IMR-90 (cell line): ENCODE measurements at regions not wholly inside any gene's neighbourhood (a gene's known extent, or its start where the extent isn't known, plus 50 kb on each side); places are given as distances from the start of the nearest gene placed in this dataset.
"Not testable (repeated sequence)": the region's sequence is repeated elsewhere in the genome, so short reads cannot be mapped to it uniquely, and the experiment has no call there.

Experiments used
- ATAC-seq: fragments of 200-7000 bp; cut with Tn5 transposase; 2 replicates; pipeline ENCODE4 v1.9.1; 2020; ENCODE audit warnings: low read depth, mild to moderate bottlenecking, moderate library complexity
- BruUV-seq: library from RNA; stranded (reverse); fragments of 400-500 nt; replicated peaks from 2 replicates; lab custom pipeline; 2021; lab: Mats Ljungman, UMichigan
- CTCF ChIA-PET: fragments of 300-600 bp; formaldehyde crosslinking; extraction: SDS; loops from one replicate; lab custom pipeline; 2021; ENCODE audit warnings: antibody characterized with exemption; lab: Yijun Ruan, JAX
- POLR2A ChIA-PET: fragments of 300-600 bp; sonication (Branson Sonifier 250); formaldehyde crosslinking; loops from one replicate; lab custom pipeline; 2022; ENCODE audit warnings: antibody characterized with exemption; ENCODE audit not compliant: unreplicated experiment; lab: Charles Lee
- DNase-seq: peaks from one replicate; pipeline ENCODE4 v3.0.0; 2013
- H2AFZ ChIP-seq: replicated peaks from 2 replicates; pipeline ENCODE3; 2013; ENCODE audit warnings: low read length, mild to moderate bottlenecking; ENCODE audit not compliant: poor library complexity
- H2AK5ac ChIP-seq: 2 replicates; pipeline ENCODE4 v1.6.1; 2013; ENCODE audit warnings: low read depth, low read length, inconsistent platforms
- H2AK9ac ChIP-seq: replicated peaks from 2 replicates; pipeline ENCODE3; 2013; ENCODE audit warnings: mild to moderate bottlenecking, low read depth, low read length, moderate library complexity; ENCODE audit not compliant: poor library complexity
- H2BK120ac ChIP-seq: 2 replicates; pipeline ENCODE4 v1.6.1; 2013; ENCODE audit warnings: low read depth, low read length, inconsistent platforms
- H2BK15ac ChIP-seq: 3 replicates; pipeline ENCODE4 v1.6.1; 2013; ENCODE audit warnings: low read depth, low read length, inconsistent platforms
- H2BK20ac ChIP-seq: 2 replicates; pipeline ENCODE4 v1.6.1; 2013; ENCODE audit warnings: low read depth, mild to moderate bottlenecking, inconsistent platforms, low read length, moderate library complexity
- H2BK5ac ChIP-seq: 2 replicates; pipeline ENCODE4 v1.6.1; 2013; ENCODE audit warnings: mild to moderate bottlenecking, low read depth, low read length, inconsistent platforms; ENCODE audit not compliant: poor library complexity, severe bottlenecking
- H3K14ac ChIP-seq: replicated peaks from 2 replicates; pipeline ENCODE4 v1.6.1; 2013; ENCODE audit warnings: low read depth, low read length, inconsistent platforms
- H3K18ac ChIP-seq: 2 replicates; pipeline ENCODE4 v1.6.1; 2013; ENCODE audit warnings: low read depth, low read length, control low read depth
- H3K23ac ChIP-seq: 2 replicates; pipeline ENCODE4 v1.6.1; 2013; ENCODE audit warnings: low read depth, low read length, inconsistent platforms
- H3K27ac ChIP-seq: 2 replicates; pipeline ENCODE4 v1.5.1; 2013; ENCODE audit warnings: mild to moderate bottlenecking, control low read depth, low read length; ENCODE audit not compliant: insufficient read depth
- H3K27me3 ChIP-seq: 2 replicates; pipeline ENCODE4 v1.6.1; 2013; ENCODE audit warnings: low read length; ENCODE audit not compliant: control insufficient read depth, insufficient read depth
- H3K36me3 ChIP-seq: 2 replicates; pipeline ENCODE4 v1.6.1; 2013; ENCODE audit warnings: low read length, mixed read lengths; ENCODE audit not compliant: control insufficient read depth, insufficient read depth
- H3K4ac ChIP-seq: 2 replicates; pipeline ENCODE4 v1.6.1; 2013; ENCODE audit warnings: low read depth, low read length, inconsistent platforms
- H3K4me1 ChIP-seq: 2 replicates; pipeline ENCODE4 v1.6.1; 2013; ENCODE audit warnings: low read length, mixed read lengths; ENCODE audit not compliant: control insufficient read depth, insufficient read depth
- H3K4me2 ChIP-seq: 2 replicates; pipeline ENCODE4 v1.6.1; 2013; ENCODE audit warnings: low read depth, mild to moderate bottlenecking, control low read depth, low read length, moderate library complexity
- H3K4me3 ChIP-seq: 2 replicates; pipeline ENCODE4 v1.5.1; 2013; ENCODE audit warnings: low read depth, mild to moderate bottlenecking, control low read depth, low read length, moderate library complexity; ENCODE audit not compliant: insufficient read depth
- H3K56ac ChIP-seq: 2 replicates; pipeline ENCODE4 v1.6.1; 2013; ENCODE audit warnings: low read length, inconsistent platforms; ENCODE audit not compliant: insufficient read depth; ENCODE audit errors: extremely low read depth
- H3K79me1 ChIP-seq, 2 experiments: 2 replicates each; pipeline ENCODE4 v1.6.1; 2013; ENCODE audit warnings: low read length in 2 of 2, inconsistent platforms in 1 of 2, low read depth in 1 of 2
- H3K9ac ChIP-seq: 2 replicates; pipeline ENCODE4 v1.6.1; 2013; ENCODE audit warnings: low read depth, low read length, control low read depth
- H3K9me1 ChIP-seq: 2 replicates; pipeline ENCODE4 v1.6.1; 2013; ENCODE audit warnings: low read length, inconsistent platforms; ENCODE audit not compliant: insufficient read depth
- H3K9me3 ChIP-seq: 2 replicates; pipeline ENCODE4 v1.6.1; 2013; ENCODE audit warnings: low read length; ENCODE audit not compliant: control insufficient read depth, insufficient read depth
- H4K20me1 ChIP-seq: 2 replicates; pipeline ENCODE4 v1.6.1; 2013; ENCODE audit warnings: low read length, inconsistent platforms; ENCODE audit not compliant: insufficient read depth
- H4K5ac ChIP-seq: 2 replicates; pipeline ENCODE4 v1.6.1; 2013; ENCODE audit warnings: mild to moderate bottlenecking, low read depth, low read length, control low read depth
- H4K8ac ChIP-seq, 2 experiments: 2 replicates each; pipeline ENCODE4 v1.6.1; 2013; ENCODE audit warnings: low read depth in 2 of 2, low read length in 2 of 2, control low read depth in 1 of 2, inconsistent platforms in 1 of 2
- H4K91ac ChIP-seq: 2 replicates; pipeline ENCODE4 v1.6.1; 2013; ENCODE audit warnings: low read depth, low read length, inconsistent platforms; ENCODE audit not compliant: insufficient read depth
- WGBS, 2 experiments: methylation state at CpG; one replicate each; pipeline versions ENCODE4 v1.1.5 to v1.1.7; 2013; ENCODE audit warnings: missing lambda C conversion rate in 2 of 2; ENCODE audit not compliant: insufficient read length in 1 of 2; ENCODE audit errors: extremely low coverage in 2 of 2; 5-methylcytosine and 5-hydroxymethylcytosine counted together
- dilution Hi-C: fragments of 300-500 bp; cut with HindIII; formaldehyde crosslinking; loops from one replicate; pipeline ENCODE4 v1.14.3; 2018; ENCODE audit warnings: low sequenced_read_pairs; ENCODE audit not compliant: unreplicated experiment
- in situ Hi-C: fragments of 300-500 bp; cut with MboI; formaldehyde crosslinking; loops from 3 replicates; pipeline ENCODE4 v1.14.3; 2019; ENCODE audit warnings: low sequenced_read_pairs, inconsistent platforms, mixed read lengths
- intact Hi-C: fragments of 100-400 bp; cut with micrococcal nuclease; formaldehyde crosslinking; loops from 2 replicates; pipeline ENCODE4 v1.10.0; 2022

GRCh38 chr11:83344521-83344920 lies 58.4 kb upstream of the CCDC90B start:
- DNase-seq, result not testable (repeated sequence)

More at GRCh38 chr11:83344521-83344920, 58.4 kb upstream of the CCDC90B start:
- no CpG with 5 or more reads among the region's 9 CpGs for WGBS, 2 experiments
- H2BK20ac ChIP-seq, H3K4ac ChIP-seq, ATAC-seq, dilution Hi-C loops, H2AK9ac ChIP-seq, H3K36me3 ChIP-seq, intact Hi-C loops, H2BK15ac ChIP-seq, H2BK120ac ChIP-seq, H4K20me1 ChIP-seq, H3K9me1 ChIP-seq, H3K27me3 ChIP-seq, H4K91ac ChIP-seq, in situ Hi-C loops, H2BK5ac ChIP-seq, H4K8ac ChIP-seq, BruUV-seq, H2AK5ac ChIP-seq, H3K4me3 ChIP-seq, H3K23ac ChIP-seq, H4K5ac ChIP-seq, POLR2A ChIA-PET, H3K27ac ChIP-seq, H3K4me1 ChIP-seq, H3K18ac ChIP-seq, H3K9me3 ChIP-seq, H3K14ac ChIP-seq, H2AFZ ChIP-seq, H3K4me2 ChIP-seq, H3K56ac ChIP-seq, H3K9ac ChIP-seq, H3K79me1 ChIP-seq, CTCF ChIA-PET: not testable (repeated sequence)
